ENCODE measurements at regions not wholly inside any gene's neighbourhood (a gene's known extent, or its start where the extent isn't known, plus 50 kb on each side); places are given as distances from the start of the nearest gene placed in this dataset.

- in situ Hi-C loops (cut with HindIII; ENCODE audit: extremely low pct_ligation_motif_present, low pct_unique_long_range_greater_than_20kb) = no loop called here
- CTCF ChIA-PET (ENCODE audit: low intra/inter-chr PET ratio, low total read pairs) = no interaction called here
- TF ChIP-seq ZBTB21 (CRISPR knock-in tag; IDR thresholded peaks at IDR 0.05) = no peak
- TF ChIP-seq PRPF4 (IDR thresholded peaks at IDR 0.05; ENCODE audit: low read depth, low read length, poor library complexity, severe bottlenecking) = no peak
- TF ChIP-seq RBFOX2 (IDR thresholded peaks at IDR 0.05; ENCODE audit: low read depth, low read length) = no peak
- TF ChIP-seq XRCC5 (optimal IDR thresholded peaks at IDR 0.05; ENCODE audit: low read length) = no peak
- TF ChIP-seq NR0B2 (CRISPR knock-in tag; IDR thresholded peaks at IDR 0.05) = no peak
- TF ChIP-seq, protein P1, sequence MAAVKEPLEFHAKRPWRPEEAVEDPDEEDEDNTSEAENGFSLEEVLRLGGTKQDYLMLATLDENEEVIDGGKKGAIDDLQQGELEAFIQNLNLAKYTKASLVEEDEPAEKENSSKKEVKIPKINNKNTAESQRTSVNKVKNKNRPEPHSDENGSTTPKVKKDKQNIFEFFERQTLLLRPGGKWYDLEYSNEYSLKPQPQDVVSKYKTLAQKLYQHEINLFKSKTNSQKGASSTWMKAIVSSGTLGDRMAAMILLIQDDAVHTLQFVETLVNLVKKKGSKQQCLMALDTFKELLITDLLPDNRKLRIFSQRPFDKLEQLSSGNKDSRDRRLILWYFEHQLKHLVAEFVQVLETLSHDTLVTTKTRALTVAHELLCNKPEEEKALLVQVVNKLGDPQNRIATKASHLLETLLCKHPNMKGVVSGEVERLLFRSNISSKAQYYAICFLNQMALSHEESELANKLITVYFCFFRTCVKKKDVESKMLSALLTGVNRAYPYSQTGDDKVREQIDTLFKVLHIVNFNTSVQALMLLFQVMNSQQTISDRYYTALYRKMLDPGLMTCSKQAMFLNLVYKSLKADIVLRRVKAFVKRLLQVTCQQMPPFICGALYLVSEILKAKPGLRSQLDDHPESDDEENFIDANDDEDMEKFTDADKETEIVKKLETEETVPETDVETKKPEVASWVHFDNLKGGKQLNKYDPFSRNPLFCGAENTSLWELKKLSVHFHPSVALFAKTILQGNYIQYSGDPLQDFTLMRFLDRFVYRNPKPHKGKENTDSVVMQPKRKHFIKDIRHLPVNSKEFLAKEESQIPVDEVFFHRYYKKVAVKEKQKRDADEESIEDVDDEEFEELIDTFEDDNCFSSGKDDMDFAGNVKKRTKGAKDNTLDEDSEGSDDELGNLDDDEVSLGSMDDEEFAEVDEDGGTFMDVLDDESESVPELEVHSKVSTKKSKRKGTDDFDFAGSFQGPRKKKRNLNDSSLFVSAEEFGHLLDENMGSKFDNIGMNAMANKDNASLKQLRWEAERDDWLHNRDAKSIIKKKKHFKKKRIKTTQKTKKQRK (IDR thresholded peaks at IDR 0.05; ENCODE audit: low read length) = no peak
- no peak for TF ChIP-seq TEAD2 (CRISPR knock-in tag; IDR thresholded peaks at IDR 0.05)
- TF ChIP-seq BRD4 (CRISPR knock-in tag; IDR thresholded peaks at IDR 0.05) = no peak
- no peak for TF ChIP-seq FOXK2 (IDR thresholded peaks at IDR 0.05)
- TF ChIP-seq ZBTB1 (CRISPR knock-in tag; IDR thresholded peaks at IDR 0.05; ENCODE audit: borderline replicate concordance) = no peak
- TF ChIP-seq BRCA1 (CRISPR knock-in tag; IDR thresholded peaks at IDR 0.05) = no peak
- TF ChIP-seq KIAA2018 (CRISPR knock-in tag; IDR thresholded peaks at IDR 0.05; ENCODE audit: borderline replicate concordance) = no peak
- TF ChIP-seq ZNF639 (CRISPR knock-in tag; conservative IDR thresholded peaks at IDR 0.05) = no peak
- no peak for TF ChIP-seq ERF (CRISPR knock-in tag; IDR thresholded peaks at IDR 0.05)
Measured at GRCh38 chr6:94215552-94215951, 796.2 kb upstream of the EPHA7 start.

More at GRCh38 chr6:94215552-94215951, 796.2 kb upstream of the EPHA7 start:
- Histone ChIP-seq H3K4me1 (ENCODE audit: insufficient read depth, low read length) (no peaks in the 10 kb centered on the region), H3K36me3 (replicated peaks in 1 of 2; ENCODE audit: control insufficient read depth in 1 of 2, insufficient read depth in 2 of 2, low read length in 2 of 2) (no peaks in the 10 kb centered on the region), H3K4me2 (ENCODE audit: low read depth, low read length) (no peak overlapping the region), H3K9ac (ENCODE audit: insufficient read depth, low read depth, low read length) (no peak overlapping the region), H2AFZ (ENCODE audit: low read length) (no peak overlapping the region), H4K20me1 (ENCODE audit: insufficient read depth, low read length) (no peaks in the 10 kb centered on the region), H3K27me3 (ENCODE audit: control insufficient read depth in 1 of 2, insufficient read depth in 2 of 2, low read length in 2 of 2) (no peaks in the 10 kb centered on the region), H3K9me3 (ENCODE audit: low read length) (no peaks in the 10 kb centered on the region), H3K27ac (ENCODE audit: extremely low read length, insufficient read depth, low read length) (no peak overlapping the region), H3K4me3 (replicated peaks in 1 of 3; ENCODE audit: insufficient read depth in 1 of 3, low read depth in 2 of 3, low read length in 3 of 3) (no peak overlapping the region), H3K79me2 (ENCODE audit: insufficient read depth, low read length) (no peaks in the 10 kb centered on the region)
- ATAC-seq (no peak), DNase-seq (ENCODE audit: low spot score) (no peak), FAIRE-seq (no peak)
- POLR2A ChIA-PET = no interaction called here
- 0% methylated on average over 1 of the region's 1 CpG for WGBS (ENCODE audit: low lambda C conversion rate)
- intact Hi-C loops (cut with micrococcal nuclease; ENCODE audit: unreplicated experiment) = no loop called here
- BruUV-seq (replicated peaks) = no TSS peak

Data from HepG2 (cell line).